ENCODE measurements at regions not wholly inside any gene's neighbourhood (a gene's known extent, or its start where the extent isn't known, plus 50 kb on each side); places are given as distances from the start of the nearest gene placed in this dataset.

GRCh38 chr1:115496904-115497527 lies 144.8 kb upstream of the VANGL1 start:
- DNase-seq (ENCODE audit: low read depth) = peak; percentile 45
- TF ChIP-seq CTCF (IDR thresholded peaks at IDR 0.05; ENCODE audit: control insufficient read depth, insufficient read depth, low read depth, low read length, missing control alignments) = no peak
- no peak overlapping the region for H3K4me3 ChIP-seq (ENCODE audit: control insufficient read depth, low read depth, low read length)

GRCh38 chr1:115495625-115496024 lies 146.1 kb upstream of the VANGL1 start:
- TF ChIP-seq CTCF (IDR thresholded peaks at IDR 0.05; ENCODE audit: control insufficient read depth, insufficient read depth, low read depth, low read length, missing control alignments) = no peak
- no peak overlapping the region for H3K4me3 ChIP-seq (ENCODE audit: control insufficient read depth, low read depth, low read length)
- no peak for DNase-seq (ENCODE audit: low read depth)

GRCh38 chr1:115495111-115495510 lies 146.7 kb upstream of the VANGL1 start:
- no peak for TF ChIP-seq CTCF (IDR thresholded peaks at IDR 0.05; ENCODE audit: control insufficient read depth, insufficient read depth, low read depth, low read length, missing control alignments)
- no peak overlapping the region for H3K4me3 ChIP-seq (ENCODE audit: control insufficient read depth, low read depth, low read length)
- no peak for DNase-seq (ENCODE audit: low read depth)

GRCh38 chr1:115493834-115494233 lies 147.9 kb upstream of the VANGL1 start:
- no peak for TF ChIP-seq CTCF (IDR thresholded peaks at IDR 0.05; ENCODE audit: control insufficient read depth, insufficient read depth, low read depth, low read length, missing control alignments)
- DNase-seq (ENCODE audit: low read depth) = no peak
- H3K4me3 ChIP-seq (ENCODE audit: control insufficient read depth, low read depth, low read length) = no peak overlapping the region

GRCh38 chr1:115492880-115493279 lies 148.9 kb upstream of the VANGL1 start:
- no peak for DNase-seq (ENCODE audit: low read depth)
- no peak for TF ChIP-seq CTCF (IDR thresholded peaks at IDR 0.05; ENCODE audit: control insufficient read depth, insufficient read depth, low read depth, low read length, missing control alignments)
- H3K4me3 ChIP-seq (ENCODE audit: control insufficient read depth, low read depth, low read length) = no peak overlapping the region

GRCh38 chr1:115492019-115492595 lies 149.7 kb upstream of the VANGL1 start:
- no peak for TF ChIP-seq CTCF (IDR thresholded peaks at IDR 0.05; ENCODE audit: control insufficient read depth, insufficient read depth, low read depth, low read length, missing control alignments)
- no peak for DNase-seq (ENCODE audit: low read depth)
- H3K4me3 ChIP-seq (ENCODE audit: control insufficient read depth, low read depth, low read length) = no peak overlapping the region

All from AG09309 (cell line).